Superior temporal gyrus (tissue), 1 donor: ENCODE measurements at regions not wholly inside any gene's neighbourhood (a gene's known extent, or its start where the extent isn't known, plus 50 kb on each side); places are given as distances from the start of the nearest gene placed in this dataset.
"Not testable (repeated sequence)": the region's sequence is repeated elsewhere in the genome, so short reads cannot be mapped to it uniquely, and the experiment has no call there.

Source experiments
- DNase-seq: peaks from one replicate; pipeline ENCODE4 v3.0.0-alpha.2; 2016; ENCODE audit errors: extremely low spot score

DNA sequence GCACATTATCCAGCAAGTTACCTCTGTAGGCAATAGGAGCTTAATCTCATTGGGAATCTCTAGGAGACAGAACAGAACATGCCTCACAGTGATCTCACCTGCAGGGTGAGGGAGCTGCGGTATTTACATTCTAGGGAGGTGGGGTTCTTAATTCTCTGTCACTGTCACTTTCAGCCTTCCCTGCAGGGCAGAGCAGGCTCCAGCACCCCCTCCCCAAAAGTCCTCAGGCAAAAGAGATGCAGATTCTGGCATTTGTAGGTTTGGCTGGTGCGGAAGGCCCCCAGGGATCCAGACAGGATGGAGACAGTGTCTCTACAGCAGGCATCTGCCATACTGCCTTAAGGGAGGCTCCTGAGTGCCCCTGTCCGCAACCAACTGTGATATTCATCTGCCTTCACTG lies 166.4 kb upstream of the ATP6AP2 start:
- no peak for DNase-seq

GRCh38 chrX:40411340-40412111 lies 169.2 kb upstream of the ATP6AP2 start:
- no peak for DNase-seq

DNA sequence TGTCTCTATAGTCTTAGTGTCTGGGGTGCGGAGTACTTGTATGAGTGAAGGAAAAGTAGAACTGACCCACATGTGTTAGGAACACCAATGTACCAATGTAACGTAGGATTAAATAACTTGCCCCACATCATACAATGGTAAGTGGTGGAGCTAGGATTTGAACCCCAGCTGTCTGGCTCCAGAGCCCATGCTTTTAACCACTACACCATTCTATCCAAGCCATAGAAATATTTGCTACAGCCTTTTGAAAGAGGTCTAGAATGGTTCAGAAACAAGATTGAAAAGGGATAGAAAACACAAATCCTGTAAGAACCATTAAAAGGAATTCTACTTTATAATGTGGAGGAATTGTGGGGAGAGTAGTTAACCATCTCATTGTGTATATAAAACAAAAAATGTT lies 169.9 kb upstream of the ATP6AP2 start:
- no peak for DNase-seq

DNA sequence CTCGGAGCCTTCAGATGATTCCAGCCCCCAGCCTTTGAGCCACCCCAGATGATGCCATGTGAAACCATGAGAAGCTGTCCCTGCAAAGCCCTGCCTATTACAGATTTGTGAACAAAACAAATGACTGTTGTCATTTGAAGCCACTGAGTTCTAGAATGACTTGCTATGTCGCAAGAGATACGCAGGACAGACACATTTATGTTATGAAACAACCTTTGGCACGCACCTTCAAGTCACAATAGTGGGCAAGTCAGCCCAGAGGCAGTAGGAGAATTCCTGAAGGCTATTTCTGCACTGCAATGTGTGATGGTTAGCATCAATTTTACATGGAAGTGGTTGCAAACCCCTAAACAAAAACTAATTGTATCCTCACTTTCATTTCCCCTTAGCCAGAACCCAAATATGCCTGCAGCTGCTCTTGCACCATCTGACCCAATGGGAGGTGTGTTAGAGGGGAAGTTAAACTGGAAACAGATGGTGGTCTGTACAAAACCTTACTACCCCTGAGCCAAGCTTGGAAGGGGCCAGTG lies 174.4 kb upstream of the ATP6AP2 start:
- peak; percentile 18 for DNase-seq

DNA sequence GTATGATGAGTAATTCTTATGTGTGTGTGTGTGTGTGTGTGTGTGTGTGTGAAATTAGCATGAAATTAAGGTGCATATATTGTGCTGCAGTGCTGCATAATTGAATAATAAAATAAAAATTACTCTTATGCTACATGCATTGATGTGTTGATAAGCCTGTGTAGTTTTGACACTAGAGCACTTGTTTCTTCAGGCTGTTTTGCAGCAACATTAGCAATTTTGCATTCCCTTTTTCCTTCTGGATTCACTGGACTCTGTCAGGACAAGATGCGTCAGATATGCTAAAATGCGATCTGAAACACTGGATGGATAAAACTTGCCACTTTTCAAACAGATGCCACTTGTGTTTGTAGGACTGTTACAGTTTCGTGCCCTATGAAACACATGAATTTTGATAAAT lies 175.4 kb upstream of the ATP6AP2 start:
- no peak for DNase-seq

DNA sequence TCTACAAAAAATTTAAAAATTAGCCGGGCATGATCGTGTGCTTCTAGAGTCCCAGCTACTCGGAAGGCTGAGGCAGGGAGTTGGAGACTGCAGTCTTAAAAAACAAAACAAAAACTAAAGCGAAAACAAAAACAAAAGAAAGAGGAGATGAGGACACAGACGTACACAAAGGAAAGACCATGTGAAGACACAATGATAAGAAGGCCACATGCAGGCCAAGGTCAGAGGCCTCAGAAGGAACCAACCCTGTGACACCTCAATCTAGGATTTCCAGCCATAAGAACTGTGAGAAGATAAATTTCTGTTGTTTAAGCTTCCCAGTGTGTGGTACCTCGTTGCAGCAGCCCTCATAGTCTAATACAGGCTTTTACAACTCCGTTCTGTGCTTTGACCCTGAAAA lies 177.0 kb upstream of the ATP6AP2 start:
- DNase-seq: no peak

DNA sequence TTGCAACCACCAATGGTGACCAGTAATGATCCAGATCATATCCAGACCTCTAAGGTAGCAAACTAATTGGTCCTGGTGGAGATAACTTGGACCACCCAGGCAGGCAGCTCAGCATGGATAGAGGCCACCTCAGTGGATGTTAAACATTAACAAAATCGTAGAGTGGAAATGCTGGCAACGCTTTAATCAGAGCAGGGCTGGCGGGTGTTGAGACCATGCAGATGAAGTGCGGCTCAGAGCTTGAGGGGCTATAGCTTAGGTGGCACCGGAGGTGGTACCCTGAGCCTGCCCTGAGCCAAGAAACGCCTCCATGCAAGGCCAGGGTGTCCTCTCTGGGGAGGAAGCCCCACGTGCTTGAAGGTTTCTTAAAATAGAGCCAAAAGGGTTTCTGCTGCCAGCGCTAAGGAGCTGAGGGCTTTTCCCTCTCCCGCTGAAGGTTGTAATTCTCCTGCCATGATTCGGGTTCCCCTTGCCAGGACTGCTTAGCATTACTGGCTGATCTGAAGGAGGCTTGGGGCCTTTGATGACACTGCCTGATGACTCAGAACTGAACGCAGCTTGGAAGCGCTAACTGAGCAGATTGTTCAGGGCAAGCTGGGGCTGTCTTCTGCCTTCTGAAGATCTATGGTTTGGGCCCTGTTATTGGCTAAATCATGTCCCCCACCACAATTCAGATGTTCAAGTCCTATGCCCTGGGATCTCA lies 177.8 kb upstream of the ATP6AP2 start:
- DNase-seq: no peak

- no peak for DNase-seq
These were observed 185.7 kb upstream of the ATP6AP2 start for GRCh38 chrX:40395102-40395501.

GRCh38 chrX:40394302-40394701 lies 186.5 kb upstream of the ATP6AP2 start:
- DNase-seq: no peak

- peak; percentile 39 for DNase-seq
These were observed 188.2 kb upstream of the ATP6AP2 start for GRCh38 chrX:40392599-40392998.

- no peak for DNase-seq
These were observed 189.1 kb upstream of the ATP6AP2 start for GRCh38 chrX:40391662-40392061.

- no peak for DNase-seq
These were observed 191.2 kb upstream of the ATP6AP2 start for GRCh38 chrX:40389555-40389954.

DNA sequence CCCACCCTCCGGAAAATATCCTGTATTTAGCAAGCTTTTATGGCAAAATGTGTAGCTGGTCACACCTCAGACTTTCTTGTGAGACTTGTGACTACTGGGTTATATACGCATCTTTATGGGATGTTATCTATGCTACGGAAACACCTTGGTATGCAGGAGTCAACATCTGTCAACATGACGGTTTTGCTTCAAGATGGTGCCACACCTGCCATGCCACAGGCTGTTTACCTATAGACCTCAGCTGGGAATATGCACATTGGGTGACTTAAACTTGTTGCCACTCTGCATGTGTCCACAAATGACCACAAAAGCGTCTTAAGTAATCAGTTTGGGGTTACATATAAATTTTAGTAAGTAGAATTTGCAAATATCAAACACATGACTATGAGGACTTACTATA lies 192.3 kb upstream of the ATP6AP2 start:
- DNase-seq: no peak

- DNase-seq: not testable (repeated sequence)
These were observed 192.9 kb upstream of the ATP6AP2 start for GRCh38 chrX:40387869-40388268.

DNA sequence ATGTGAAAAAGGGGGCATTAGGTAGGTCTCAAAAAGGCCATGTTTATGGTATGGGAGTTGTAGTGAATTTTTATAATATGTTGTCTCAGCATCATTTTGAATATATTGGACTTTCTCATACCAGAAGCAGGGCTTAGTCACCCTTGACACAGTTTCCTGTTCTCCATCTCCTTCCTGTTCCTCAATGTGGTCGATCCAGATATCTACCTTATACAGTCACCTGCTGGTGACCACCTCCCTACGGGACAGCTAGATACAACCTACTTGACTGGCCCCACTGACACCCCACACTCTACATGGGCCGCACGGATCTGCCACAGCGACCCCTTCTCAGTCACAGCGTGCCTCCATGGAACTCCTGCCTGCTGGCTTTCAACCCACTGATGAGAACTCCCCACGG lies 193.5 kb upstream of the ATP6AP2 start:
- not testable (repeated sequence) for DNase-seq

DNA sequence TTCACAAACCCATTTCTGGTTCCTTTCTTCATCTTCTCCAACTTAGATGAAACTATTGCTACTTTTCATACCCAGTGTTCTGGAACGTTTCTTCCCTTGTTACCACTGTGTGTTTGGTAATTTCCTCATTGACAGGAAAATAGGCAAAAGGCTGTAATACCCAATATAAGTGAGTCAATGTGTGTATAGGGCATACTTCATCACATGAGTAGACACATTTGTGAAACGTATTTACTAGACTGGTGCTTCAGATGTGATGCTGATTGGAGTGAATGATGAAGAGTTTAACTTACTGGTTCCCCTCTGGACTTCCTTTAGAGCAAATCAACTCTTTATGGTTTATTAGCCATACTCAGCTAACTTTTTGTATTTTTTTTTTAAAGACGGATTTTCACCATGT lies 195.1 kb upstream of the ATP6AP2 start:
- DNase-seq: no peak

GRCh38 chrX:40385256-40385655 lies 195.5 kb upstream of the ATP6AP2 start:
- no peak for DNase-seq

DNA sequence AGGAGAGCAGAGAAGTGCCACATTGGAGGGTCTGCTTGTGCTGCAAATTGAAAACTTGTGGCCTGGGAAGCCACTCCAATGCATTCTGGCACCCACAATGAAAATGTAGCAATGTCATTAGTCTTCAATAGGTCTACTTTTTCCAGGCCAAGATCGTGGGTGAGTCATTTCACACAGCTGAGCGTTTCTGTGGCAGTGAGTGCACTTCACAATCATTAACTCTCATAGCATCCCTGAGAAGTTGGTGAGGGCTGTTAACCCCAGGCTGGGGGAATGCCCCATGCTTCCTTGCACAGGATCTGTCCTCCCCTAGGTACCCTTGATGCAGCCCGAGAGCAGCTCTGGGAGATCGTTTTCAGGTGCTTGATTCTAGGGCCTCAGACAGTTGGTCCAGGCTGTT lies 196.8 kb upstream of the ATP6AP2 start:
- DNase-seq: no peak

DNA sequence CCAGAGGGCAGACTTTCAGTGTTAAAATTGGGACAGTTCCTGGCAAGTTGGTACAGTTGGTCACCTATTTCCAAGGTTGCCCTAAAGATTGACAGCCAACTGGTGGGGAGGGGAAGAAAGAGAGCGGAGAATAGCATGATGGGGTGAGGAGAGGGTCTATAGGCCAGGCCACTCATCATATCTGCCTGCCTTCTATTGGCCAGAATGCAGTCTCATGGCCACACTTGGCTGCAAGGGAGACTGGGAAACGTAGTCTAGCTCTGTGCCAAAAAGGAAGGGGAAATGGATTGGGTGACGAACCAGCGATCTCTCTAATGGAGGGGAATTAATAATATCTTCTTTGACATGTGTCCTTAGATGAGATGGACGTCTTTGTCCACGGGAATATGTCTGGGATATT lies 197.4 kb upstream of the ATP6AP2 start:
- no peak for DNase-seq

GRCh38 chrX:40380655-40381488 lies 199.9 kb upstream of the ATP6AP2 start:
- no peak for DNase-seq

- DNase-seq: no peak
These were observed 203.1 kb upstream of the ATP6AP2 start for GRCh38 chrX:40377684-40378083.

GRCh38 chrX:40374486-40374885 lies 206.3 kb upstream of the ATP6AP2 start:
- DNase-seq: no peak
